ENCODE measurements at regions not wholly inside any gene's neighbourhood (a gene's known extent, or its start where the extent isn't known, plus 50 kb on each side); places are given as distances from the start of the nearest gene placed in this dataset.

- TF ChIP-seq HMG20A (CRISPR knock-in tag; conservative IDR thresholded peaks at IDR 0.05): no peak
- TF ChIP-seq CAMTA2 (CRISPR knock-in tag; conservative IDR thresholded peaks at IDR 0.05): no peak
- no peak for TF ChIP-seq ETV5 (CRISPR knock-in tag; IDR thresholded peaks at IDR 0.05; ENCODE audit: low read depth)
- no peak for TF ChIP-seq CTBP1 (IDR thresholded peaks at IDR 0.05; ENCODE audit: borderline replicate concordance)
- ATAC-seq: no peak
- no peak for FAIRE-seq
- intact Hi-C loops (cut with micrococcal nuclease) (no loop called here), in situ Hi-C loops (cut with MboI) (no loop called here)
- no peak for DNase-seq (ENCODE audit: extremely low read depth in 1 of 4, low spot score in 3 of 4)
- Histone ChIP-seq H4K20me1 (replicated peaks; ENCODE audit: control insufficient read depth, insufficient read depth, low read length) (no peaks in the 10 kb centered on the region), H3K9me1 (ENCODE audit: control insufficient read depth, insufficient read depth, low read length) (no peaks in the 10 kb centered on the region), H3K9ac (ENCODE audit: insufficient read depth in 1 of 2, low read depth in 2 of 2, low read length in 2 of 2) (no peak overlapping the region), H3K27me3 (ENCODE audit: control insufficient read depth in 2 of 2, insufficient read depth in 2 of 2, low read length in 2 of 2) (no peaks in the 10 kb centered on the region), H3K4me2 (ENCODE audit: insufficient read depth, low read length) (no peak overlapping the region), H3K9me3 (replicated peaks; ENCODE audit: control insufficient read depth, insufficient read depth, low read depth, low read length) (no peaks in the 10 kb centered on the region), H3K79me2 (ENCODE audit: control insufficient read depth, insufficient read depth, low read length) (no peaks in the 10 kb centered on the region), H3K27ac (ENCODE audit: extremely low read depth, low read depth, low read length) (no peak overlapping the region), H3K4me3 (no peak overlapping the region), H3K36me3 (ENCODE audit: control insufficient read depth, insufficient read depth, low read length) (no peaks in the 10 kb centered on the region), H3K4me1 (replicated peaks in 1 of 2; ENCODE audit: control insufficient read depth in 2 of 2, insufficient read depth in 2 of 2, low read length in 2 of 2) (no peaks in the 10 kb centered on the region; a peak in 1 of 5 replicates), H2AFZ (ENCODE audit: low read depth, low read length) (no peak overlapping the region)
- 8% methylated on average over 1 of the region's 1 CpG for WGBS (ENCODE audit: insufficient coverage, low coverage, missing lambda C conversion rate)
- no TSS peak for BruUV-seq (replicated peaks)
- CTCF ChIA-PET (ENCODE audit: low intra/inter-chr PET ratio): no interaction called here
- POLR2A ChIA-PET: no interaction called here
These were observed 311.8 kb upstream of the ARRDC4 start for GRCh38 chr15:97648728-97649127.

GRCh38 chr15:97652041-97652440, 308.5 kb upstream of the ARRDC4 start:
- no TSS peak for BruUV-seq (replicated peaks)
- Histone ChIP-seq H3K27me3 (ENCODE audit: control insufficient read depth in 2 of 2, insufficient read depth in 2 of 2, low read length in 2 of 2) (no peaks in the 10 kb centered on the region), H3K36me3 (ENCODE audit: control insufficient read depth, insufficient read depth, low read length) (no peaks in the 10 kb centered on the region), H3K79me2 (ENCODE audit: control insufficient read depth, insufficient read depth, low read length) (no peaks in the 10 kb centered on the region), H3K4me2 (ENCODE audit: insufficient read depth, low read length) (no peak overlapping the region), H3K9ac (ENCODE audit: insufficient read depth in 1 of 2, low read depth in 2 of 2, low read length in 2 of 2) (no peak overlapping the region), H3K27ac (ENCODE audit: extremely low read depth, low read depth, low read length) (no peak overlapping the region), H4K20me1 (replicated peaks; ENCODE audit: control insufficient read depth, insufficient read depth, low read length) (no peaks in the 10 kb centered on the region), H3K4me1 (replicated peaks in 1 of 2; ENCODE audit: control insufficient read depth in 2 of 2, insufficient read depth in 2 of 2, low read length in 2 of 2) (no peaks in the 10 kb centered on the region; a peak in 1 of 5 replicates), H3K9me1 (ENCODE audit: control insufficient read depth, insufficient read depth, low read length) (no peaks in the 10 kb centered on the region), H2AFZ (ENCODE audit: low read depth, low read length) (no peak overlapping the region), H3K4me3 (no peak overlapping the region), H3K9me3 (replicated peaks; ENCODE audit: control insufficient read depth, insufficient read depth, low read depth, low read length) (no peaks in the 10 kb centered on the region)
- ChIA-PET CTCF (ENCODE audit: low intra/inter-chr PET ratio) (no interaction called here), POLR2A (no interaction called here)
- FAIRE-seq: no peak
- 27% methylated on average over 3 of the region's 3 CpGs for WGBS (ENCODE audit: insufficient coverage, low coverage, missing lambda C conversion rate)
- DNase-seq (ENCODE audit: extremely low read depth in 1 of 4, low spot score in 3 of 4): no peak
- intact Hi-C loops (cut with micrococcal nuclease): no loop called here
- in situ Hi-C loops (cut with MboI): no loop called here
- ATAC-seq: no peak
- TF ChIP-seq, protein P1, sequence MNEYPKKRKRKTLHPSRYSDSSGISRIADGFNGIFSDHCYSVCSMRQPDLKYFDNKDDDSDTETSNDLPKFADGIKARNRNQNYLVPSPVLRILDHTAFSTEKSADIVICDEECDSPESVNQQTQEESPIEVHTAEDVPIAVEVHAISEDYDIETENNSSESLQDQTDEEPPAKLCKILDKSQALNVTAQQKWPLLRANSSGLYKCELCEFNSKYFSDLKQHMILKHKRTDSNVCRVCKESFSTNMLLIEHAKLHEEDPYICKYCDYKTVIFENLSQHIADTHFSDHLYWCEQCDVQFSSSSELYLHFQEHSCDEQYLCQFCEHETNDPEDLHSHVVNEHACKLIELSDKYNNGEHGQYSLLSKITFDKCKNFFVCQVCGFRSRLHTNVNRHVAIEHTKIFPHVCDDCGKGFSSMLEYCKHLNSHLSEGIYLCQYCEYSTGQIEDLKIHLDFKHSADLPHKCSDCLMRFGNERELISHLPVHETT (CRISPR knock-in tag; conservative IDR thresholded peaks at IDR 0.05 in 1 of 2, IDR thresholded peaks at IDR 0.05 in 1 of 2): no peak
- no peak for TF ChIP-seq FOXO4 (CRISPR knock-in tag; IDR thresholded peaks at IDR 0.05)
- TF ChIP-seq MBD2 (IDR thresholded peaks at IDR 0.05; ENCODE audit: borderline replicate concordance, low read depth): no peak
- TF ChIP-seq HDAC3 (IDR thresholded peaks at IDR 0.05; ENCODE audit: borderline replicate concordance, partially characterized antibody): no peak
- TF ChIP-seq ZNF75A (CRISPR knock-in tag; IDR thresholded peaks at IDR 0.05): no peak
- TF ChIP-seq POLR2H (tag; IDR thresholded peaks at IDR 0.05; ENCODE audit: low read depth): no peak

Data from K562 (cell line).